Neural cell (in vitro differentiated cells): ENCODE measurements at regions not wholly inside any gene's neighbourhood (a gene's known extent, or its start where the extent isn't known, plus 50 kb on each side); places are given as distances from the start of the nearest gene placed in this dataset.

Experiments
- H2AFZ ChIP-seq: fragments of 200-600, 300-800 bp; sonication (generic), shearing (Covaris generic); 2 replicates; pipeline ENCODE4 v1.6.0; 2014; ENCODE audit warnings: low read depth, mild to moderate bottlenecking, antibody characterized with exemption, low read length, moderate library complexity
- H3F3A ChIP-seq: fragments of 200-600 bp; shearing (Covaris generic); 2 replicates; pipeline ENCODE4 v1.6.1; 2016; ENCODE audit warnings: mild to moderate bottlenecking, moderate library complexity, mixed read lengths, antibody characterized with exemption, low read length; ENCODE audit not compliant: insufficient read depth, poor library complexity, severe bottlenecking
- H3K27ac ChIP-seq: fragments of 200-600, 300-800 bp; sonication (generic), shearing (Covaris generic); 2 replicates; pipeline ENCODE4 v1.5.1; 2014; ENCODE audit warnings: mild to moderate bottlenecking, low read length, moderate library complexity
- H3K27me3 ChIP-seq: fragments of 300-800, 200-600 bp; sonication (generic), shearing (Covaris generic); 2 replicates; pipeline ENCODE4 v1.6.0; 2014; ENCODE audit warnings: mild to moderate bottlenecking, low read depth, low read length, moderate library complexity; ENCODE audit not compliant: insufficient read depth
- H3K36me3 ChIP-seq: fragments of 300-800, 200-600 bp; sonication (generic), shearing (Covaris generic); 2 replicates; pipeline ENCODE4 v1.5.1; 2014; ENCODE audit warnings: mild to moderate bottlenecking, antibody characterized with exemption, low read length, moderate library complexity; ENCODE audit not compliant: insufficient read depth
- H3K4me2 ChIP-seq: fragments of 300-800, 200-600 bp; sonication (generic), shearing (Covaris generic); 2 replicates; pipeline ENCODE4 v1.6.0; 2014; ENCODE audit warnings: mild to moderate bottlenecking, low read length
- H3K4me3 ChIP-seq: fragments of 300-800, 200-600 bp; sonication (generic), shearing (Covaris generic); 2 replicates; pipeline ENCODE4 v1.5.1; 2014; ENCODE audit warnings: mild to moderate bottlenecking, low read length, moderate library complexity
- H3K79me2 ChIP-seq: fragments of 200-600 bp; shearing (Covaris generic); replicated peaks from 2 replicates; pipeline ENCODE4 v1.6.0; 2014; ENCODE audit warnings: mild to moderate bottlenecking, low read length, moderate library complexity; ENCODE audit not compliant: insufficient read depth
- H3K9ac ChIP-seq: fragments of 300-800, 200-600 bp; sonication (generic), shearing (Covaris generic); 2 replicates; pipeline ENCODE4 v1.6.1; 2016; ENCODE audit warnings: mild to moderate bottlenecking, low read length, mixed read lengths
- H3K9me2 ChIP-seq: fragments of 200-600 bp; shearing (Covaris generic); 2 replicates; pipeline ENCODE4 v1.6.1; 2016; ENCODE audit warnings: mild to moderate bottlenecking, low read length, mixed read lengths; ENCODE audit not compliant: insufficient read depth
- H3K9me3 ChIP-seq: fragments of 200-600, 300-800 bp; sonication (generic), shearing (Covaris generic); 2 replicates; pipeline ENCODE4 v1.6.1; 2016; ENCODE audit warnings: mild to moderate bottlenecking, mixed run types, low read length, moderate library complexity, mixed read lengths
- H4K20me1 ChIP-seq: fragments of 200-600 bp; shearing (Covaris generic); 2 replicates; pipeline ENCODE4 v1.6.1; 2016; ENCODE audit warnings: mild to moderate bottlenecking, mixed run types; ENCODE audit not compliant: insufficient read depth
- EP300 ChIP-seq: fragments of 450-650 bp; conservative IDR thresholded peaks from 2 replicates; pipeline ENCODE4 v1.6.1; 2014; ENCODE audit warnings: antibody characterized with exemption, mild to moderate bottlenecking, moderate library complexity; ENCODE audit not compliant: poor library complexity, severe bottlenecking
- EZH2 ChIP-seq: fragments of 200-600, 300-800 bp; shearing (Covaris generic), sonication (generic); IDR thresholded peaks from 2 replicates; pipeline ENCODE4 v1.6.1; 2014; ENCODE audit warnings: antibody characterized with exemption, low read length, borderline replicate concordance, mild to moderate bottlenecking; ENCODE audit not compliant: insufficient read depth, poor library complexity, severe bottlenecking
- MXI1 ChIP-seq: fragments of 450-650 bp; conservative IDR thresholded peaks from 2 replicates; pipeline ENCODE4 v1.6.1; 2014; ENCODE audit warnings: antibody characterized with exemption, mild to moderate bottlenecking; ENCODE audit not compliant: poor library complexity, severe bottlenecking
- POLR2AphosphoS5 ChIP-seq: IDR thresholded peaks from 2 replicates; pipeline ENCODE4 v1.6.1; 2012
- RAD21 ChIP-seq: fragments of 450-650 bp; conservative IDR thresholded peaks from 2 replicates; pipeline ENCODE4 v1.6.1; 2014; ENCODE audit warnings: antibody characterized with exemption, mild to moderate bottlenecking, moderate library complexity
- SMC3 ChIP-seq: fragments of 450-650 bp; conservative IDR thresholded peaks from 2 replicates; pipeline ENCODE4 v1.6.1; 2014; ENCODE audit warnings: antibody characterized with exemption, mild to moderate bottlenecking, moderate library complexity; ENCODE audit not compliant: poor library complexity
- TAF1 ChIP-seq: IDR thresholded peaks from 2 replicates; pipeline ENCODE4 v1.6.1; 2012; ENCODE audit warnings: low read depth
- TF ChIP-seq, protein P1 (sequence below): IDR thresholded peaks from 2 replicates; pipeline ENCODE4 v1.6.1; 2012; ENCODE audit warnings: borderline replicate concordance
- TF ChIP-seq, protein P2 (sequence below): fragments of 450-650 bp; IDR thresholded peaks from 2 replicates; pipeline ENCODE4 v1.5.1; 2014; ENCODE audit warnings: antibody characterized with exemption, mild to moderate bottlenecking, moderate library complexity; ENCODE audit not compliant: poor library complexity, severe bottlenecking

DNA sequence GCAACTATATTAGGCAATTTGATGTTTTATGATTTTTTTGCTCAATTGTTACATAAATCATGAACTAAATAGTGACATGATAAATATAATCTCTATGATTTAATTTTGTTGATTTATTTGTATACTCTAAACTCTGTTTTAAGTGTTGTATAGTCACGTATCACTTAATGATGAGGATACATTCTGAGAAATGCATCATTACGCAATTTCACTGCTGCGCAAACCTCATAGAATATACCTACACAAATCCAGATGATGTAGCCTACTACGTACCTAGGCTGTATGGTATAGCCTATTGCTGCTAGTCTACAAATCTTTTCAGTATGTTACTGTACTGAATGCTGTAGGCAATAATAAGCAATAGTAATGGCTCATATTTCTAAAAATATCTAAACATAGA lies 1029.8 kb downstream of the SI start:
- H4K20me1 ChIP-seq: no peaks in the 10 kb centered on the region
- H3K79me2 ChIP-seq: no peaks in the 10 kb centered on the region
- H3K9ac ChIP-seq: no peak overlapping the region
- H3F3A ChIP-seq: no peaks in the 10 kb centered on the region
- no peaks in the 10 kb centered on the region for H3K9me2 ChIP-seq
- no peaks in the 10 kb centered on the region for H3K9me3 ChIP-seq
- H3K36me3 ChIP-seq: no peaks in the 10 kb centered on the region
- no peak overlapping the region for H2AFZ ChIP-seq
- H3K4me3 ChIP-seq: no peak overlapping the region
- no peaks in the 10 kb centered on the region for H3K27me3 ChIP-seq
- H3K4me2 ChIP-seq: no peak overlapping the region
- no peak overlapping the region for H3K27ac ChIP-seq
- no peak for TF ChIP-seq RAD21
- TF ChIP-seq, protein P1, sequence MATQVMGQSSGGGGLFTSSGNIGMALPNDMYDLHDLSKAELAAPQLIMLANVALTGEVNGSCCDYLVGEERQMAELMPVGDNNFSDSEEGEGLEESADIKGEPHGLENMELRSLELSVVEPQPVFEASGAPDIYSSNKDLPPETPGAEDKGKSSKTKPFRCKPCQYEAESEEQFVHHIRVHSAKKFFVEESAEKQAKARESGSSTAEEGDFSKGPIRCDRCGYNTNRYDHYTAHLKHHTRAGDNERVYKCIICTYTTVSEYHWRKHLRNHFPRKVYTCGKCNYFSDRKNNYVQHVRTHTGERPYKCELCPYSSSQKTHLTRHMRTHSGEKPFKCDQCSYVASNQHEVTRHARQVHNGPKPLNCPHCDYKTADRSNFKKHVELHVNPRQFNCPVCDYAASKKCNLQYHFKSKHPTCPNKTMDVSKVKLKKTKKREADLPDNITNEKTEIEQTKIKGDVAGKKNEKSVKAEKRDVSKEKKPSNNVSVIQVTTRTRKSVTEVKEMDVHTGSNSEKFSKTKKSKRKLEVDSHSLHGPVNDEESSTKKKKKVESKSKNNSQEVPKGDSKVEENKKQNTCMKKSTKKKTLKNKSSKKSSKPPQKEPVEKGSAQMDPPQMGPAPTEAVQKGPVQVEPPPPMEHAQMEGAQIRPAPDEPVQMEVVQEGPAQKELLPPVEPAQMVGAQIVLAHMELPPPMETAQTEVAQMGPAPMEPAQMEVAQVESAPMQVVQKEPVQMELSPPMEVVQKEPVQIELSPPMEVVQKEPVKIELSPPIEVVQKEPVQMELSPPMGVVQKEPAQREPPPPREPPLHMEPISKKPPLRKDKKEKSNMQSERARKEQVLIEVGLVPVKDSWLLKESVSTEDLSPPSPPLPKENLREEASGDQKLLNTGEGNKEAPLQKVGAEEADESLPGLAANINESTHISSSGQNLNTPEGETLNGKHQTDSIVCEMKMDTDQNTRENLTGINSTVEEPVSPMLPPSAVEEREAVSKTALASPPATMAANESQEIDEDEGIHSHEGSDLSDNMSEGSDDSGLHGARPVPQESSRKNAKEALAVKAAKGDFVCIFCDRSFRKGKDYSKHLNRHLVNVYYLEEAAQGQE: no peak
- TF ChIP-seq MXI1: no peak
- no peak for TF ChIP-seq POLR2AphosphoS5
- TF ChIP-seq, protein P2, sequence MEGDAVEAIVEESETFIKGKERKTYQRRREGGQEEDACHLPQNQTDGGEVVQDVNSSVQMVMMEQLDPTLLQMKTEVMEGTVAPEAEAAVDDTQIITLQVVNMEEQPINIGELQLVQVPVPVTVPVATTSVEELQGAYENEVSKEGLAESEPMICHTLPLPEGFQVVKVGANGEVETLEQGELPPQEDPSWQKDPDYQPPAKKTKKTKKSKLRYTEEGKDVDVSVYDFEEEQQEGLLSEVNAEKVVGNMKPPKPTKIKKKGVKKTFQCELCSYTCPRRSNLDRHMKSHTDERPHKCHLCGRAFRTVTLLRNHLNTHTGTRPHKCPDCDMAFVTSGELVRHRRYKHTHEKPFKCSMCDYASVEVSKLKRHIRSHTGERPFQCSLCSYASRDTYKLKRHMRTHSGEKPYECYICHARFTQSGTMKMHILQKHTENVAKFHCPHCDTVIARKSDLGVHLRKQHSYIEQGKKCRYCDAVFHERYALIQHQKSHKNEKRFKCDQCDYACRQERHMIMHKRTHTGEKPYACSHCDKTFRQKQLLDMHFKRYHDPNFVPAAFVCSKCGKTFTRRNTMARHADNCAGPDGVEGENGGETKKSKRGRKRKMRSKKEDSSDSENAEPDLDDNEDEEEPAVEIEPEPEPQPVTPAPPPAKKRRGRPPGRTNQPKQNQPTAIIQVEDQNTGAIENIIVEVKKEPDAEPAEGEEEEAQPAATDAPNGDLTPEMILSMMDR: no peak
- TF ChIP-seq EZH2: no peak
- no peak for TF ChIP-seq TAF1
- TF ChIP-seq EP300: no peak
- no peak for TF ChIP-seq SMC3

DNA sequence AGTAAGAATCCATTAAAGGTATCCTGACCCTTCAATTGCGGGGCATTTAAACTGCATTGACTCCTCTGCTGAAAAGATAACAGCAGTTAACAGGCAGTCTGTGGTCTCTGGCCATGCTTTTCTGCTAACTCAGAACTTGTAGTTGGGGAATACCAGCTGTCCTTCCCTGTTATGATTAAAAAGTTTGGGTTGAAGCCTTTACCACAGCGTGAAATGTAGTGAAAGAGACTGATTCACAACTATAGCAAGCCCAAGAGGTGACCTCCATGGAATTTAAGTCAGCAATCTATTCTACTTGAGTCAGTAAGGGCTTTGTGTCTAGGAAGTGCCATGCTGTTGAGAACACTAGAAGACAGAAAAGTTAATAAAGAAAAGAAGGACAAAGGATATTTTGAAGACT lies 1037.3 kb downstream of the SI start:
- Histone ChIP-seq H3K27ac (no peak overlapping the region), H3K36me3 (no peaks in the 10 kb centered on the region), H3K4me2 (no peak overlapping the region), H3K9ac (no peak overlapping the region), H2AFZ (no peak overlapping the region), H4K20me1 (no peaks in the 10 kb centered on the region), H3K9me3 (no peaks in the 10 kb centered on the region), H3K9me2 (no peaks in the 10 kb centered on the region), H3F3A (no peaks in the 10 kb centered on the region), H3K27me3 (no peaks in the 10 kb centered on the region), H3K79me2 (no peaks in the 10 kb centered on the region), H3K4me3 (no peak overlapping the region)
- TF ChIP-seq POLR2AphosphoS5: peak; percentile 51
- TF ChIP-seq, protein P2: no peak
